Astrocyte (in vitro differentiated cells and primary cell): ENCODE measurements at regions not wholly inside any gene's neighbourhood (a gene's known extent, or its start where the extent isn't known, plus 50 kb on each side); places are given as distances from the start of the nearest gene placed in this dataset.

Experiments used
- CTCF ChIP-seq: IDR thresholded peaks from 2 replicates; pipeline ENCODE4 v1.5.1; 2011; ENCODE audit warnings: low read depth, mild to moderate bottlenecking, inconsistent platforms, low read length, moderate library complexity; ENCODE audit not compliant: insufficient read depth
- EZH2 ChIP-seq: IDR thresholded peaks from 2 replicates; pipeline ENCODE4 v1.6.1; 2012; ENCODE audit warnings: mild to moderate bottlenecking, low read length, inconsistent platforms; ENCODE audit not compliant: insufficient read depth

GRCh38 chr5:8333485-8333884 is 464.5 kb downstream of the MTRR start:
- TF ChIP-seq CTCF (no peak), EZH2 (no peak)
